K562 (cell line): ENCODE measurements at regions not wholly inside any gene's neighbourhood (a gene's known extent, or its start where the extent isn't known, plus 50 kb on each side); places are given as distances from the start of the nearest gene placed in this dataset.

Source experiments
- ATAC-seq: fragments of 200-7000 bp; cut with Tn5 transposase; 3 replicates; pipeline ENCODE4 v1.9.1; 2020; ENCODE audit warnings: moderate library complexity
- BruUV-seq: library from RNA; stranded (reverse); fragments of 400-500 nt; replicated peaks from 2 replicates; lab custom pipeline; 2021; lab: Mats Ljungman, UMichigan
- CTCF ChIA-PET: fragments of 300-600 bp; formaldehyde crosslinking; extraction: SDS; loops from one replicate; lab custom pipeline; 2021; ENCODE audit warnings: low intra/inter-chr PET ratio; lab: Yijun Ruan, JAX
- POLR2A ChIA-PET: fragments of 300-600, 350-650 bp; sonication (Branson Sonifier 250); formaldehyde crosslinking; extraction: SDS; loops from one replicate; lab custom pipeline; 2021; ENCODE audit warnings: antibody characterized with exemption, inconsistent platforms; lab: Yijun Ruan, JAX
- DNase-seq, 4 experiments: peaks; one replicate each; pipeline versions ENCODE4 v3.0.0 to v3.0.0-alpha.2; 2011 to 2018; ENCODE audit warnings: low spot score in 3 of 4, mixed read lengths in 3 of 4; ENCODE audit errors: extremely low read depth in 1 of 4
- FAIRE-seq: peaks from 2 replicates; lab custom pipeline; 2011; peaks lifted over from hg19 to GRCh38; lab: Jason Lieb, UNC
- H2AFZ ChIP-seq: 2 replicates; pipeline ENCODE4 v1.6.0; 2011; ENCODE audit warnings: low read depth, low read length, control low read depth, inconsistent platforms
- H3K27ac ChIP-seq: fragments of 200-600 bp; 3 replicates; pipeline ENCODE4 v1.8.0; 2011; ENCODE audit warnings: low read depth, mild to moderate bottlenecking, control low read depth, inconsistent platforms, low read length, moderate library complexity, mixed read lengths; ENCODE audit errors: extremely low read depth
- H3K27me3 ChIP-seq, 2 experiments: fragments of 300-600 bp in 1 of 2; 2 replicates in 1 of 2; 3 replicates in 1 of 2; pipeline versions ENCODE4 v1.6.0 to v1.8.0; 2011; ENCODE audit warnings: inconsistent platforms in 2 of 2, low read length in 2 of 2, mild to moderate bottlenecking in 1 of 2, mixed read lengths in 1 of 2, moderate library complexity in 1 of 2; ENCODE audit not compliant: control insufficient read depth in 2 of 2, insufficient read depth in 2 of 2
- H3K36me3 ChIP-seq: fragments of 300-600 bp; 3 replicates; pipeline ENCODE4 v1.8.0; 2011; ENCODE audit warnings: mild to moderate bottlenecking, low read length, inconsistent platforms; ENCODE audit not compliant: control insufficient read depth, insufficient read depth
- H3K4me1 ChIP-seq, 2 experiments: fragments of 200-600 bp in 1 of 2; replicated peaks in 1 of 2; 2 replicates in 1 of 2; 3 replicates in 1 of 2; pipeline versions ENCODE4 v1.5.1 to v1.8.0; 2011; ENCODE audit warnings: inconsistent platforms in 2 of 2, low read length in 2 of 2, mild to moderate bottlenecking in 1 of 2, mixed read lengths in 1 of 2, moderate library complexity in 1 of 2; ENCODE audit not compliant: control insufficient read depth in 2 of 2, insufficient read depth in 2 of 2
- H3K4me2 ChIP-seq: 2 replicates; pipeline ENCODE4 v1.6.1; 2011; ENCODE audit warnings: low read length, control low read depth, inconsistent platforms, mixed read lengths; ENCODE audit not compliant: insufficient read depth
- H3K4me3 ChIP-seq: fragments of 200-600 bp; sonication (generic), shearing (Covaris generic); 2 replicates; pipeline ENCODE4 v1.5.1; 2016; ENCODE audit warnings: control low read depth, inconsistent platforms
- H3K79me2 ChIP-seq: fragments of 200-600 bp; 3 replicates; pipeline ENCODE4 v1.8.0; 2011; ENCODE audit warnings: low read length, inconsistent platforms; ENCODE audit not compliant: control insufficient read depth, insufficient read depth
- H3K9ac ChIP-seq, 2 experiments: 2 replicates each; pipeline versions ENCODE4 v1.6.0 to v1.6.1; 2011; ENCODE audit warnings: low read depth in 2 of 2, low read length in 2 of 2, control low read depth in 1 of 2, inconsistent platforms in 1 of 2, mild to moderate bottlenecking in 1 of 2, mixed read lengths in 1 of 2; ENCODE audit not compliant: insufficient read depth in 1 of 2
- H3K9me1 ChIP-seq: one replicate; pipeline ENCODE4 v1.6.0; 2011; ENCODE audit warnings: inconsistent platforms, mild to moderate bottlenecking, low read length, moderate library complexity; ENCODE audit not compliant: control insufficient read depth, insufficient read depth
- H3K9me3 ChIP-seq: replicated peaks from 2 replicates; pipeline ENCODE4 v1.5.1; 2011; ENCODE audit warnings: low read depth, low read length, inconsistent platforms; ENCODE audit not compliant: control insufficient read depth, insufficient read depth
- H4K20me1 ChIP-seq: replicated peaks from 2 replicates; pipeline ENCODE4 v1.6.1; 2011; ENCODE audit warnings: low read length, inconsistent platforms, mixed read lengths; ENCODE audit not compliant: control insufficient read depth, insufficient read depth
- BHLHE40 ChIP-seq: IDR thresholded peaks from 2 replicates; pipeline ENCODE4 v1.6.1; 2011; ENCODE audit warnings: low read length, improper control_type of control experiment
- CHD1 ChIP-seq: fragments of 200-600 bp; sonication (generic); IDR thresholded peaks from one replicate; pipeline ENCODE4 v1.6.1; 2012; ENCODE audit warnings: mild to moderate bottlenecking, moderate library complexity, low read length, inconsistent platforms
- CREBBP ChIP-seq: IDR thresholded peaks from one replicate; pipeline ENCODE4 v1.6.1; 2012; ENCODE audit warnings: low read depth, mild to moderate bottlenecking, control low read depth, inconsistent platforms, low read length
- FIP1L1 ChIP-seq: fragments of 200-400 bp; formaldehyde crosslinking; IDR thresholded peaks from 2 replicates; pipeline ENCODE4 v1.6.1; 2018; ENCODE audit warnings: mild to moderate bottlenecking, low read depth, low read length; ENCODE audit not compliant: poor library complexity, severe bottlenecking
- HDAC2 ChIP-seq: fragments of 450-650 bp; IDR thresholded peaks from 2 replicates; pipeline ENCODE4 v1.6.1; 2016; ENCODE audit warnings: mild to moderate bottlenecking
- MITF ChIP-seq: IDR thresholded peaks from 2 replicates; pipeline ENCODE4 v1.6.1; 2014; ENCODE audit warnings: antibody characterized with exemption
- NRF1 ChIP-seq, 2 experiments: fragments of 450-650 bp; IDR thresholded peaks in 1 of 2; conservative IDR thresholded peaks in 1 of 2; 2 replicates each; pipeline ENCODE4 v1.6.1; 2014; ENCODE audit warnings: mild to moderate bottlenecking in 2 of 2
- POU5F1 ChIP-seq: fragments of 150-350 bp; IDR thresholded peaks from 2 replicates; pipeline ENCODE4 v1.6.1; 2014; ENCODE audit warnings: borderline replicate concordance, low read length, low read depth, mild to moderate bottlenecking; ENCODE audit not compliant: partially characterized antibody
- ZBTB34 ChIP-seq: fragments of 250-450 bp; sonication (Bioruptor Pico); IDR thresholded peaks from 2 replicates; pipeline ENCODE4 v1.8.0; 2021; ENCODE audit warnings: mild to moderate bottlenecking, moderate library complexity
- ZNF232 ChIP-seq: sonication (generic); formaldehyde crosslinking; IDR thresholded peaks from 2 replicates; pipeline ENCODE4 v1.8.0; 2022; ENCODE audit warnings: mild to moderate bottlenecking, missing genetic modification reagents
- WGBS: fragments of 100-300 bp; shearing (Covaris generic); methylation state at CpG from one replicate; pipeline ENCODE4 v1.1.6; 2016; ENCODE audit warnings: low coverage, mixed read lengths; ENCODE audit not compliant: insufficient coverage; ENCODE audit errors: missing lambda C conversion rate; 5-methylcytosine and 5-hydroxymethylcytosine counted together
- in situ Hi-C: fragments of 300-500 bp; cut with MboI; formaldehyde crosslinking; loops from 4 replicates; pipeline ENCODE4 v1.15.0; 2018; ENCODE audit warnings: inconsistent platforms, mixed read lengths
- intact Hi-C: fragments of 100-400 bp; cut with micrococcal nuclease; formaldehyde crosslinking; loops from 2 replicates; pipeline ENCODE4 v1.14.2; 2022

- TF ChIP-seq FIP1L1 (no peak), BHLHE40 (no peak), ZNF232 (CRISPR knock-in tag) (no peak), ZBTB34 (CRISPR knock-in tag) (no peak), MITF (no peak), NRF1 (conservative IDR thresholded peaks at IDR 0.05 in 1 of 2, IDR thresholded peaks at IDR 0.05 in 1 of 2) (no peak), CHD1 (no peak), POU5F1 (no peak), CREBBP (no peak), HDAC2 (no peak)
- no TSS peak for BruUV-seq
- intact Hi-C loops: no loop called here
- no peaks in the 10 kb centered on the region for H3K79me2 ChIP-seq
- CTCF ChIA-PET: no interaction called here
- H3K4me2 ChIP-seq: no peak overlapping the region
- H3K9me3 ChIP-seq: no peaks in the 10 kb centered on the region
- POLR2A ChIA-PET: no interaction called here
- H2AFZ ChIP-seq: no peak overlapping the region
- no peaks in the 10 kb centered on the region for H3K36me3 ChIP-seq
- H3K27ac ChIP-seq: no peak overlapping the region
- ATAC-seq: no peak
- H3K4me3 ChIP-seq: no peak overlapping the region
- no peaks in the 10 kb centered on the region for H4K20me1 ChIP-seq
- no peak for DNase-seq
- FAIRE-seq: no peak
- no peak overlapping the region for H3K9ac ChIP-seq
- in situ Hi-C loops: no loop called here
- 0% methylated on average over 6 of the region's 6 CpGs for WGBS
- H3K9me1 ChIP-seq: no peaks in the 10 kb centered on the region
- no peaks in the 10 kb centered on the region for H3K27me3 ChIP-seq
- no peaks in the 10 kb centered on the region for H3K4me1 ChIP-seq
Observed at GRCh38 chr1:83554174-83554573, 444.8 kb downstream of the TTLL7 start.
